Renal pelvis (tissue), 1 donor: ENCODE measurements at regions not wholly inside any gene's neighbourhood (a gene's known extent, or its start where the extent isn't known, plus 50 kb on each side); places are given as distances from the start of the nearest gene placed in this dataset.

Experiments used
- DNase-seq: peaks from one replicate; pipeline ENCODE4 v3.0.0-alpha.2; 2013

DNA sequence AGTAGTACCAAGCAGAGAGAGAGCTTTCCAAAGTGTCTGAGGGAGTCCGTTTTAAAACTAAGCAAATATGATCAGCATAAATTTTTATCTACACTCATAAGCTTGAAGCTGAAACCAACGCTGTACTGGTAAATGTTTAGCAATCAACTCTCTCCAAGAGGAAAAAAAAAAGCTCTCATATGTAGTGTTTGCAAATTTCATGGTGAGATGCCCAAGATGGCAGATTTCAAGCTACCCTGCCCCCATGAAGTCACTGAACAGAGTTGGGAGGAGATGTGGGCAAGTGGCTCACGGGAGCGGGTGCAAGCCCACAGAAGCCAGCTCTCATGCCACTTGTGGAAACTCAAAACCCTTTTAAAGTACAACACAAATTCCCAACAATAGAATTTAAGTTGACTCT, 475.8 kb downstream of the BCAT1 start:
- no peak for DNase-seq

DNA sequence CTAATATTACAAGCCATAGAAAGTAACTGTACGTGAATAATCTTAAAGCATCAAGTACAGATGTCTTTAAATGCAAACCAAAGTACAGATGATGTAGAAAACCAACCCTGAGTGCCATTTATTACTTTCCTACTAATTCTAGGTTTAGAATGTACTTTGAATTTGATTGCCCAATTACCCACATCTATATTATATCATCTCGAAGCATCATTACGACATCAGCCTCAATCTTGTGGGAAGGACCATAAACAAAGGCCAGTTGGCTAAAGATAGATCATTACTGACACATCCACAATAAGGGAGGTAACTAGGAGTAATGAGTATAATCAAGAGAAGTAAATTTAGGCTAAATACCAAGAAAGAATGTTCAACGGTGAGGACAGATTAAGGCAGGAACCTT, 478.9 kb downstream of the BCAT1 start:
- DNase-seq, result no peak

DNA sequence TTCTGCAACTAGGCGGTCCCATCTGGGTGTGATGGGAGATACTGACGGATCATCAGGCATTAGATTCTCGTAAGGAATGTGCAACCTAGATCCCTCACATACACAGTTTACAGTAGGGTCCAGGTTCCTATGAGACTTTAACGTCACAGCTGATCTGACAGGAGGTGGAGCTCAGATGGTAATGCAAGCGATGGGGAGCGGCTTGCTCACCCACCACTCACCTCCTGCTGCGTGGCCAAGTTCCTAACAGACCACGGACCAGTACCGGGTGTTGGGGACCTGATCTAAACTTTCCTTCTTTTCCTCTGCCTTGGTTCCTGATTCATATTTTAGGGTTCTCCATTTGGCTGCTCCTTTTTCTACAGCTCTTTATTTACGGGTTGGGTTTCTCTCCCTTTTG, 479.8 kb downstream of the BCAT1 start:
- no peak for DNase-seq

DNA sequence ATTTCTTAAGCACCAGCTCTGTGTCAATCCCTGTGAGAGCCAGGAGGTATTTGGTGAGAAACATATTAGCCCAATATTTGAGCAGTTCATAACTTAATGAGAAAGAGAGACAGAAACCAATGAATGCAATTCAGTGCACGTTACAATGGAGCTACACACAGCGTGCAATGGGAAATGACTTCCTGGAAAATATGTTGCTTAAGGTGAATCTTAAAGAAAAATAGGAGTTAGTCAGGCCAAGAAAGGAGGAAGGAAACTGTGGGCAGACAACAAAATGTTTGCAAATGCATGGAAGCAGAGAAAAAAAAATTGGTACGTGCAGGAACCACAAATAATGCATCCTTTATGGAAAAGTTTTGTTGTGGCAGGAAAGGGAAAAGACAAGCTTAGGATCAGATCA, 481.7 kb downstream of the BCAT1 start:
- DNase-seq, result no peak

DNA sequence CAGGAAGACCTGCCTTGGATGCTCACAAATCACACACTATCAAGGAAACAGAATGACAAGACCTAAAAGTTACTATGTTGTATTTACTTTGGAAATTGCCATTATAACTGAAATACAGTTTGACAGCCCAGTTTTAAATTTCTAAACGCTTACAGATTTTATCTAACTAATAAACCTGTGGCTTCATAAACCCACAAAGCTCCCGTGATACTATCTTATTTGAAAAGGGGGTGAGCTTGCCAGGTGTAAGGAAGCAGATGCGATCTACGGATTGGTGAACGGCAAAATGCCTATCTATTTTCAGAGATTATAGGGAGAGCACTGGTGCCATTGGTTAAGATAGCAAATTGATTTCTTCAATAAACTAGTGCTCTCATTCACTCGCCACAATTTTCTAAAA, 485.5 kb downstream of the BCAT1 start:
- DNase-seq, result no peak

DNA sequence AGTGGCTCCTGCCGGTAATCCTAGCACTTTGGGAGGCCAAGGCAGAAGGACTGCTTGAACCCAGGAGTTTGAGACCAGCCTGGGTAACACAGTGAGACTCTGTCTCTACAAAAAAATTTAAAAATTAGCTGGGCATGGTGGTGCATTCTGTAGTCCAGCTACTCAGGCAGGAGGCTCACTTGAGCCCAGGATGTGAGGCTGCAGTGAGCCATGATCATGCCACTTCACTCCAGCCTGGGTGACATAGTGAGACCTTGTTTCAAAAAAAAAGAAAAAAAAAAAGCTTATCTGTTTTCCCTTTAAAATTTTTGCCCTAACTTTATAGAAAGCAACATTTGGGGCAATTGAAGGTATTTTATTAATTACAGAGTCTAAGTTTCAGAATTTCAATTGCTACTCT, 486.0 kb downstream of the BCAT1 start:
- no peak for DNase-seq

DNA sequence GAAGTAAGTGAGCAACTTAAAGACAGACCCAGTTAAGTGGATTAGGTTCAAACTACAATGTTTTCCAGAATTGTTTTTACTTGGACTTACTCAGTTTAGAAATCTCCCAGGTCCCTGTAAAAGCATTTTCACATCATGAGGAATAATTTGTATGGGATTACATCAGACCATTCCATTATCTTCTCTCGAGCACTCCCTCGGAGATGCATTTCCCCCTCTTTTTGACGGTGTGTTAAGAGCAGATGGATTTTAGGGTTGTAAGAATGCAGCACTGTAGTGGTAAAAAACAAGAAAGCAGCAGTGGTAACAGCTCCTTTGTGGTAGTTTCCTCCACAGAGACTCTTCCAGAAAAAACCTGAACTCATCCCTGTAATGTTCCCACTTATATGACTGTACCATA, 488.4 kb downstream of the BCAT1 start:
- DNase-seq, result no peak

DNA sequence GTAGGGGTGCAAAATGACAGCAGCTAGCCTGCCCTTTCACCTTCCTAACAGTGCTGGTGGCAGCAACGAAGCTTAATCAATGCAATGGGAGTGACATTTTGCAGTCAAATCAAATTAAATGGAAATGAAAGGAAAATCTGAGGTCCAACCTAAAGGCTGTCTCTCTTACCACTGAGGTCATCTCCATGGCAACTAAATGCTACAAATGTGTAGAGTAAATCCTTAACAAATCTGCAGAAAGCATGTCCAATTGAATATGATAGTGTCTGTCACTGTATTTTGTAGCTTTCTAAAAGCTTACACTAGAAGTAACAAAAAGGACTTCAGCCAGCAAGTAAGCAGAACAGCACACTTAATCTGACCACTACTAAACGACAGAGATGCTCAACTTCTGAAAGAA, 488.8 kb downstream of the BCAT1 start:
- DNase-seq, result no peak

DNA sequence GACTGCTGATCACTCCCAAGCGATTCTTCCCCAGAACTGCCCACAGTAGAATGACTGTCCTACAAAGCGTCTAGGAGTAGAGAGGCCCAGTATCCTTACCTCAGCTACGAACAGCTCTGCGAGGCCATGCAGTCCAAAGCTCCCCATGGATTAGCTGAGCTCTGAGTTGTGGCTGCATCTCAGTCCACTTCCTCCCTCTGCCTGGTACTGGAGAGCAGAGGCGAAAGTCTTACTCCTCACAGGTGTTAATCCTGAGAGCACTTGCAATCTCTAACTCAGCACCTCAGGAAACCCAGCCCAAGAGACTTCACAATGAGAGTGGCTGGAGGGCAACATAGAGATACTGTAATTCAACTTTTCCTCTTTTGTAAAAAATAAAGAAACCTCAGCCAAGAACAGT, 493.1 kb downstream of the BCAT1 start:
- DNase-seq, result no peak

DNA sequence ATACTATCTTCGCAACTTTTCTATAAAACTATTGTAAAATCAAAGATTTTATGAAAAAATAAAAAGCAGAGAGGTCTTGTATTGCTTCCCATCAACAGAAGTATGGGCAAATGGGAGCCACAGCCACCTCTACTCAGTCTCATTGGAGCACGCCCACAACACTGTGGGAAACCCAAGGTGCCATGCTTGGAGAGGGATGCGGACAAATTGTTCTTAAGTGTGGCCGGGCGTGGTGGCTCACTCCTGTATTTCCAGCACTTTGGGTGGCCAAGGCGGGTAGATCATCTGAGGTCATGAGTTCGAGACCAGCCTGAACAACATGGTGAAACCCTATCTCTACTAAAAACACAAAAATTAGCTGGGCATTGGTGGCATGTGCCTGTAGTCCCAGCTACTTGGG, 498.2 kb upstream of the SOX5 start:
- DNase-seq, result no peak

DNA sequence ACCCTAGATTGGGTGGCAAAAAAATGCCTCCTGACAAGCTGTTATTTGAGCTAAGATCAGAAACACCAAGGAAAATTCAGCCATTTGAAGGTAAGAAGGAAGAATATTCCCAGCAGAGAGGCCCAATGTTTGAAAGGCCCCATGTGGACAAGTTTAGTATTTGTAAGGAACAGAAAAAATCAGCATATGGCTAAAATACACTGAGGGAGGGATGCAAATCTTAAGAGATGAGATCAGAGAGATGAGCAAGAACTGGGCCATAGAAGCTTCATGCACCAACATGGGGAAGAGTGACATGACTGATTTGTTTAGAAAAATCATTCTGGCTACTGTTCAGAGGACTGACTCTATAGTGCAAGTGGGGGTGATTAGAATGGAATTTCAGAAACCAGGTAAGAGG, 496.8 kb upstream of the SOX5 start:
- no peak for DNase-seq

DNA sequence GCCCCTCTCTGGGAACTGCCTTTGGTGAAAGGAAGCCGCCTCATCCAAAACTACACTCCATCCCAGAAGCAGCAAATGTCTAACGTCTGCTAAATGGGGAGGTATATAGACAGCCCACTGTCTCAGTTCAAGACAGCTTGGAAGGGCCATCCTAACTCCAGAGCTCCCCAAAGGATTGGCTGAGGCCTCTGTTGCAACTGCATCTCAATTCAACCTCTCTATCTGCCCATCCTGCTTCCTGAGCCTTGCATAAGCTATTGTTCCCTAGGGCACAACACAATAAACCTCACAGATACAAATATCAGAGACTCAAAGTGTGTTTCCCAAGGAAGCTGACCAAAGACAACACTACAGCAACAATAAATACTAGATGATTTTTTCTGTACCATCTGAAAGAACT, 495.2 kb upstream of the SOX5 start:
- no peak for DNase-seq

DNA sequence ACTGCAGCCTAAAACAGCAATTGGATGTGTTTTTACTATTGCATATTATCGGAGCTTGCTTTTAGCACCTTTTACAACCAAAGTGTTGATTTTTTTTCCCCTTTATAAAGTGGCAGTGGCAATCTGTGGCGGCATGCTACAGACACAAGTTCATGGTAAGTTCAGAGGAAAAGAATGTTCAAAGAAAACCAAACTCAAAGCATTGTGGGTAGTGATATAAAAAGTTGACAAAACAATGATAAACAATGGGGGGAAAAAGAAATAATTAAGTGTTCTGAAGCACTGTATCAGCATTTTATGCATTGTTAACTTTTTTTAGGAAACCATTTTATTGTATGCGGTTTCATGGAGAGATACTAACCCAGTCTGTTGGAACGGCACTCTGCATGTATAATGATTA, 492.0 kb upstream of the SOX5 start:
- no peak for DNase-seq

DNA sequence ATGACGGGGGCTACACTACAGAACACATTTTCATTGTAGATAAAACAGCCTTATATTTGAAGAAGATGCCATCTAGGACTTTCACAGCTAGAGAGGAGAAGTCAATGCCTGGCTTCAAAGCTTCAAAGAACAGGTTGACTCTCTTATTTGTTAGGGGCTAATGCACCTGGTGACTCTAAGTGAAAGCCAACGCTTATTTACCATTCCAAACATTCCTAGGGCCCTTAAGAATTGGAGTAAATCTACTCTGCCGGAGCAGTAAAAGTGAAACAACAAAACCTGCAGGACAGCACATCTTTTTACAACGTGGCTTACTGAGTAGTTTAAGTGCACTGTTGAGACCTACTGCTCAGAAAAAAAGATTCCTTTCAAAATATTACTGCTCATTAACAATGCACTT, 487.2 kb upstream of the SOX5 start:
- DNase-seq, result no peak

DNA sequence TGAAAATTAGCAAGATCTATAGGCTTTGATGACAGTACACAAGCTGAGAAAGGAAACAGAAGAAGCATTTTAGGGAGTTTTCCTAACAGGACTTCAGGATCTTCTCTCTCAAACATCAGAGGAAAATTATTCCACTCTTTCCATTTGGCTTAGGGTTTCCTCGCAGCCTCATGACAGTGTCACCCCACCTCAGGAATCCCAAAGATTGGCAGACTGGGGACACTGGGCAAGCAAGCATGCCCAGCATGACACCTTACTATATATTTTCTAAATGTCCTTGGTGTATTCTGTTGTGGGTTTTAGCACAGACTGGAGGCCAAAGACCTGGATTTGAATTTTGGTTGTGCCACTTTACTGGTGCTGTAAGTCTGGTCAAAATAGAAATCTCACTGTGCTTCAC, 482.4 kb upstream of the SOX5 start:
- no peak for DNase-seq

DNA sequence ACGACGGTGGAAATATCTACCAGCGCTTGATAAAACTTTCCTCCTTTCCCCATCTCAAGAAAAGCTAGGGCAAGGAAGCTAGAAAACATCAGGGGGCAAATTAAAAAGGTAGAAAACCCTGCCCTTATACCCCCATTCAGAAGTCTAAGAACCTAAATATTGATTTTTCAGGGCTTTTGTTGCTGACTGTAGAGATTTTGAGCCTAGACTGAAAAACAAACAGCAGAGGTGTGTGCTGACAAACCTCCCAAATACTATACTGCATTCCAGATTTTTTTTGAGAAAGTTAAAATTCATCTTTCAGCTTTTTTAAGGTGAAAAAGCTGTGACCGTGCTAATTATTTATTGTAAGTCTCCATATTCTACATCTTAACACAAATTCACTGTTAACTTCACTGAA, 478.3 kb upstream of the SOX5 start:
- no peak for DNase-seq

DNA sequence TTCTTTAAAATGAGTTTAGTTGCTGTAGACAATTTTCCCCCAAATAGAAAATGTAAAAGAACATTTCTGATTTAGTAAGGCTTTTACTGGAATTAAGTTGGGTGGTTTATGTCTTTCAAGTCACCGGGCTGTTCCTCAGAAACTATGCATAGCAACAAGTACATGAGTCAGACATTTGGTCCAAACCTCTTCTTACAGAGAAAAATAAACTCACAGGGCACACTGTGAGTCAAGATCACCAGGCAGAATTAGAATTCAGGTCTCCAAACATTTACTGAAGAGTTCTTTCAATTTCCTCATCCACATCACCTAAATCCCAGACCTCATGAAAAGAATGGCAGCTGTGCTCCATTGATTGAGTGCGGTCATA, 476.1 kb upstream of the SOX5 start:
- no peak for DNase-seq

DNA sequence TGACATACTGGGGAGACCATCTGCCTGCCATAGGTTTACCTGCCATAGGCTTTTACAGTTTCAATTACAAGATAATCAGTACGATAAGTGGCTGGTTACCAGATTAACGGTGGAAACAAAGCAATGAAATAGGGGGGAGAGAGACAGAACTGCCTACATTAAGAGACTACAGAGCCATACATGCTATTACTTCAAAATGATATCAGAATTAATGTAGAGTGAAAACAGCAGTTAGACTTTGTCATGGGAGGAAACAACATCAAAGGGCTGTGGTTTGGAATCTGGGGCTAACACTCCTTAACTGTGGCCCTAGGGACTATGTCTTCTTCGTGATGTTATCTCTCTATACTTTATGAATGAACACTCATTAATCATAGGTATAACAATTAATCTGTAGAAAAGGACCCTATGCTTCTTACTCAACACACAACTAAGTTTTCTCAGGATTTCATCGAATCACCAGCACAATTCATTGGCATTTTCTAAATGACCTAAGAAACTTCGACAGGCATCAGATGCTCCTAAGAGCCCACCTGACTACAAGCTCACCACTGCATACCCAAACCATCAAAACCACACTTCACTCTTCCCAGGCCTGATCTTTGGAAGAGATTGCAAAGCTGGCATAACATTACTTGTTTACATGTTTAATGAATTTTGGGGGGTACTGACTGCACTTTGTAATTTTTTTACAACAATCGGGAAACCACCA, 475.6 kb upstream of the SOX5 start:
- no peak for DNase-seq

DNA sequence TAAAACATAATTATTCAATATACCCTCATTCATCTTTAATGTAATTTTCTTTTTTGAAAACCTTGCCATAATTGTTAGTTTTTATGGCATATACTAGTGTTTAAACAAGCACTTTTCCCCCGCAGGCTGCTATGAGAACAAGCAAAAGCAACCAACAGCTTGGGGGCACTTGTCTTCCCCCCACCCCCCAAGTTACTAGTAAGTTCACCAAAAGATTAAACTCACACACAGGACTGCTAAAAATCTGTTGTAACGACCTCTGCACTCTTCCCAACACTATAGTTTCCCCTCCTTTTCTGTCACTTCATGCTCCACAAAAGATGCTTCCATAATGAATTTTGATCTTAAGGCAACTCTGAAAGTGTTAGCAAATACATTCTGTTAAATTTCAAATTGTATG, 474.9 kb upstream of the SOX5 start:
- no peak for DNase-seq

DNA sequence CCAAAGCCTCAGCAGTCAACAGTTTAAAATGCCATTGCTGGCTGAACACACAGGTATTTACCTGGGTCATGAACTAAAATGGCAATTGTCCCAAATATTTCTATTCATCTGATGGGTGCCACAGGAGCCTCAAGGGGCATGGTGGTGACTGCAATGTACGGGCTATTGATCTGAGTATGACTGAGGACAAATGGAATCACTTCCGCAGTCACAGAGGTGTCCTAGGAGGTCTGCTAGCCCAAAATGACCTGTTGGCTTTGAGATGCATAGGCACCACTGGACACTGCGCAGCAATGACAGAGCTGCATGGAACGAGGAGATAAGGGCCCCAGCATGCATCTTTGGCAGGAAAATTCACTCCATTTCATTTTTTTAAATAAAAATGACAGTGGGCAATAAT, 474.1 kb upstream of the SOX5 start:
- DNase-seq, result no peak

DNA sequence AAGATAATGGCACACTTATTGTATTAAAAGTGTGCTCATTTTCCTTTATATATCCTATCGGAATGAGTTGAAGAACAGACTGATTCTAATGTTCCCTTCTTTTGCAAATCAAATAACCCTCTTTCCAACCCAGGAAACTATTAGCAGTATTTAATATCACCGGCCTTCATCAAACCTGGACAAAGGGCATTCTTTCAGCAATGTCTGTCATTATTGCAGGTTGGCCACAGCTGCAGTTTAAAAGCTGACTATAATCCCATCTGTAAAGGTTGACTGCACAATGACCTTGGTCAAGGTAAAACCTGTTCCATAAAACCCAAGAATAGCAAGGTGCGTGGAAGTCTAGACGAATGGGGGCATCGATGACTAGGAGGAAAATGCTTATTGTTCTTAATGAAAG, 472.3 kb upstream of the SOX5 start:
- no peak for DNase-seq

DNA sequence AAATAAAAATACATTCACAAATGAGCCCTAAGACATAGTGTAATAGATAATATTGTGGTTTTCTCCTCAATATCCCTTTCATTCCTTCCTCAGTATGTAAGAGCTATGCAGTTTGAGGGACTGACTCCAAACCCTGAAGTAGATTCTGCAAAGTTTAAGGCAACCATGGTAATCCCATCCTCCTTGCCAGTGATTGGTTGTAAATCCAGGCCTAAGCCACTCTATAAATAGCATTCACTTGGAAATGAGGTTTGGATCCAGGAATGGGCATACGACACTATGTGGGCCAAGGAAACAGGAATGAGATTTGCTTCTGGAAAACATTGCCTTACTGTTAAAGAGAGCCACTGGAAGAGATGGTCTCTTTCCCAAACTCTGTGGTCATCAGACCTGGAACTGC, 468.7 kb upstream of the SOX5 start:
- no peak for DNase-seq

DNA sequence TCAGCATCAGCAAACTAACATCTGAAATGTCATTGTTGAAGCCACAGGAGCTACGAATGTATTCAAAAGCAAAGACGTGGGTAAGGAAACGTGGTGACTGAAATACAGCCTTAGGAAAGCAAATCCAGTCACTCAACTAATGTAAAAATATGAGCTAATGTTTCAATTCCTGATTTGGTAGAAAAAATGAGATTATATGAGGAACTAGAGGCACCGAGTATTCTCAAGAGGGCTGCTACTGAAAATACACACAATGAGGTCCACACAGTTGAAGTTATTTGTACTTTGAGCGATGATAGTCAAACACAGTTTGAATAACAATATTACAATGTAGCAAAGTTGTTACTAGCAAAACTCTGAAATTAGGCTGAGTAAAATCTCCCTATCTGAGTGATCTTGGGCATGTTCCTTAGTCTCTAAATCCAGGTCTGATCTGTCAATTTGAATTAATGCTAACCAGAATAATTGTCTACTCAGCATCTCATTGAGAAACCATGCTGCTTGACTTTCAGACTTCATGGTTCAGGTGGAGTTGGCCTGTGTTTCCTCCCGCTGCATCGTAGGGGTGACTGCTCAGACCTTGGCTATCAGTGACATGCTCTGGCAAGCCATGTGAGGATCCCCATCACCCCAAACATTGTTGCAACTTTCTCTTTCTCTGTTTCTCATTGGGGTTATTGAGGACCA, 467.1 kb upstream of the SOX5 start:
- DNase-seq, result no peak

DNA sequence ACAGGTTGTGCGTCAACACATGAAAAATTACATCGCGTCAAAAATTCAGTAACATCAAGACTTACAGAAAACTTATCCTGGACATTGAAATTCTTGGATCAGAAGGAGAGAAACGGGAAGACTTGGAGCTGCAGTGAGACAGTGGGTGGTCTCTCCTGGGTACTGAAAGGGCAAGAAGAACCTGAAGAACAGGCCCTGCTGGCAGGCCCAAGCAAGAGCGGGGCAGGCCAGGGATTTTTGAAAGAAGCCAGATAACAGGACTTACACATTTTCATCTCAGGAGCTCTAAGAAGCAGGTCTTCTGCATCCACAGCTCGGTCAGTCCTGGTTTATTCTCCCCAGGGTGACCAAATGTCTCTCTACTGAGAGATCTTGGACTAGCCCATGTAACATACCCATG, 466.5 kb upstream of the SOX5 start:
- no peak for DNase-seq
